ENCODE measurements at regions not wholly inside any gene's neighbourhood (a gene's known extent, or its start where the extent isn't known, plus 50 kb on each side); places are given as distances from the start of the nearest gene placed in this dataset.

GRCh38 chr3:75115695-75116094, 501.2 kb upstream of the CNTN3 start:
- no peak for TF ChIP-seq CTCF (IDR thresholded peaks at IDR 0.05; ENCODE audit: low read length)
- TF ChIP-seq EZH2 (IDR thresholded peaks at IDR 0.05; ENCODE audit: borderline replicate concordance, low read length), result no peak

Measured in OCI-LY1 (cell line).